ENCODE measurements at regions not wholly inside any gene's neighbourhood (a gene's known extent, or its start where the extent isn't known, plus 50 kb on each side); places are given as distances from the start of the nearest gene placed in this dataset.

DNA sequence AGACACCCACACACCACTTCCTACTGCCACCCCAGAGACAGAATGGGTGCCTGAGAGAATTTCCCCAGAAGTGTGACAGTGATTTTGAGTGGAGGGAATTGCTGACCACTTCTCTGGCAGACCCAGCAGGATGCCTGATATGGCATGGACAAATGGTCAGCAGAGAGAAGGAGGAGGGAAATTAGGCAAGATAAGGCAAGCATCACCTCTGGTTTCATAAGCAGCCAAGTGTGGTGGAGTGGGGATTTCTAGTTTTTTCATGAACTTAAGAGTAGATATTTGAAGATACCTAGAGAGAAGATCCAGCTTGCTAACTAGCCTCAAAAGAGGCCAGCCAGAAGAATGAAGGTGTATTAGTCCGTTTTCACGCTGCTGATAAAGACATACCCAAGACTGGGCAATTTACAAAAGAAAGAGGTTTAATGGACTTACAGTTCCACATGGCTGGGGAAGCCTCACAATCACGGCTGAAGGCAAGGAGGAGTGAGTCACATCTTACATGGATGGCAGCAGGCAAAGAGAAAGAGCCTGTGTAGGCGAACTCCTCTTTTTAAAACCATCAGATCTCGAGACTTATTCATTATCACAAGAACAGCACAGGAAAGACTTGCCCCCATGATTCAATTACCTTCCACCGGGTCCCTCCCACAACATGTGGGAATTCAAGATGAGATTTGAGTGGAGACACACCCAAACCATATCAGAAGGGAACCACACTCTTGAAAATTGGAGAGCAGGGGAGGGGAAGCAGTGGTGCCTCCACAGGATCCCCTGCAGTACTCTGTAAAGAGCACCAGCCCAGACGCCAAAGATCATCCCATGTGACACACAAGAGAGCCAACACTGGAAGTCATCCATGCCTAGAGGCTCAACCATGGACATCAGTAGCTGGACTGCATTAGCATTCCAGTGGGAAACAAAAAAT, 64.2 kb downstream of the RBM43 start:
- DNase-seq (ENCODE audit: low spot score), result no peak

DNA sequence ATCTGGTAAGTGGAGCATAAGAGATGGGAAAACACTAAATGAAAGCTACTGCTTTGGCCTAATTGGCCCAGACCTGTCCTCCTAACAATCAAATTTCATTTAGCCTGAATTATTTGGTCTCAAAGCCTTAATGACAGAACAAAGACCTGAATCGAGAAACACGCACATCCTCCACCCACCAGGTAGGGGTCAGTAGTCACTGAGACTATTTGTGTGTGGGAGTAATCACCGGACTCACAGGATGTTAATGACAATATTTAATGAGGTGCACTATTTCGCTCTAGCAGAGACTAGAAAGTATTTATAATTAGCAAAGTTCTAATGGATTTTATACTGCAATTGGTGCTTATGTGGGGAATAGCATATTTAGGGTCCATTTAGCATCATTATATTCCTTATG, 68.1 kb downstream of the RBM43 start:
- DNase-seq (ENCODE audit: low spot score), result no peak

DNA sequence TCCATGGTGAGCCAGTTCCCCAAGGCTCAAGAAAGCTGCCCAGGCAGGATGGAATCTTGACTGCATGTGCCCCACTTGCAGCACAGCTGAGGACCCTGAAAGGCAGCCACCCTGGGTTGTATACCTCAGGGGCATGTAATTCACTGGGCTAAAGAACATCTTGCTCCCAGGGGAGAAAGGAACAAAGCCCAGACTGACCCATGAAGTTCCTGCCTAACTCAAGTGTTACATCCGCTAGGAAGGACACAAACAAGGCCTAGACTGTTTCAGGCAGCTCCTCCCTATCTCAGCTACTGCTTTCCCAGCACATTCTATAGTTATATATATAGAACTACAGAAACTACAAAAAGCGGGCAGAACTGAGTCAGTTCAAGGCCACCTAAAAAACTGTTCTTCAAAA, 69.0 kb downstream of the RBM43 start:
- DNase-seq (ENCODE audit: low spot score), result no peak

DNA sequence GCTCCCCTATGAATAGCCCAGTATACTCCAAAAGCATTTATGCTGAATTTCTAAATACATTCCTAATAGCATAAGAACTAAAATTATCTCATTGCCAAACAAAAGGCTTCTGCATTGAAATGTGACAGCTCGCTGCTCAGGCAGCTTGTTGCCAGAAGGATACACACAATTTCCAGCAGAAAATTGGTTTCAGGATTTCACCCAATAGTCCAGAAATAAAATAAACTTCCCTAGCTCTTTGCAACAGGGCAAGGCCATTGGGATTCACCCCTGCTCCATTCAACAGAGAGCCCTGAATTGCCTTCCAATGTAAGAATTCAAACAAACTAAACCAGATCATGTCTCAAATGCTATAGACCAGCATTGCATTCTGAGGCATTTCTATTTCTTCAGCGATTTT, 70.7 kb downstream of the RBM43 start:
- no peak for DNase-seq (ENCODE audit: low spot score)

DNA sequence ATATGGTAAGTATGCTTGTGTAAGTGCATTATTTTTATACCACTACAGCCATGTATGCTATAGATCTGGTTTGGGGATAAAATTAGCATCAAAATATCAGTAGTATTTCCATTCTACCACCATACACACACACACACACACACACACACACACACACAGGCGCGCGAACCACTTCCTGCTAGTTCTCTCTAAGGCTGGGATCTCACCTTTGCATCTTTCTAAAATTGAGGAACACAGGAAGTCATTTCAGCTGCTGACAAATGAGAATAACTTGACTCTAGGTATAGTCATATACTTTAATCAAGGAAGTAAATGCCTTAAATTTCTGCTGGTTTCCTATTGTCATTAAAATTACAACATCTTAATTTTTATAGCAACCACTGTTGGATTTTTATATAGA, 72.5 kb downstream of the RBM43 start:
- DNase-seq (ENCODE audit: low spot score), result no peak

DNA sequence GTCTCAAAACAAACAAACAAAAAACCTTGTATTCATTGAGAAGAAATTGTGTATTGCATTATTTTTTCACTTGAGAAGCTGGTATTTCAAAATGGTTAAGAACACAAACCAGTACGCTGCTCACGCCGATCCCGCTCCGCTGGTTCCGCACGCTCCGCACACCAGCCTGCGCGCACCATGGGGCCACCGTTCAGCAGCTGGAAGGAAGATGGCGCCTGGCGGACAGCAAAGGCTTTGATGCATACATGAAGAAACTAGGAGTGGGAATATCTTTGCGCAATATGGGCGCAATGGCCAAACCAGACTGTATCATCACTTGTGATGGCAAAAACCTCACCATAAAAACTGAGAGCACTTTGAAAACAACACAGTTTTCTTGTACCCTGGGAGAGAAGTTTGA, 75.7 kb downstream of the RBM43 start:
- no peak for DNase-seq (ENCODE audit: low spot score)

DNA sequence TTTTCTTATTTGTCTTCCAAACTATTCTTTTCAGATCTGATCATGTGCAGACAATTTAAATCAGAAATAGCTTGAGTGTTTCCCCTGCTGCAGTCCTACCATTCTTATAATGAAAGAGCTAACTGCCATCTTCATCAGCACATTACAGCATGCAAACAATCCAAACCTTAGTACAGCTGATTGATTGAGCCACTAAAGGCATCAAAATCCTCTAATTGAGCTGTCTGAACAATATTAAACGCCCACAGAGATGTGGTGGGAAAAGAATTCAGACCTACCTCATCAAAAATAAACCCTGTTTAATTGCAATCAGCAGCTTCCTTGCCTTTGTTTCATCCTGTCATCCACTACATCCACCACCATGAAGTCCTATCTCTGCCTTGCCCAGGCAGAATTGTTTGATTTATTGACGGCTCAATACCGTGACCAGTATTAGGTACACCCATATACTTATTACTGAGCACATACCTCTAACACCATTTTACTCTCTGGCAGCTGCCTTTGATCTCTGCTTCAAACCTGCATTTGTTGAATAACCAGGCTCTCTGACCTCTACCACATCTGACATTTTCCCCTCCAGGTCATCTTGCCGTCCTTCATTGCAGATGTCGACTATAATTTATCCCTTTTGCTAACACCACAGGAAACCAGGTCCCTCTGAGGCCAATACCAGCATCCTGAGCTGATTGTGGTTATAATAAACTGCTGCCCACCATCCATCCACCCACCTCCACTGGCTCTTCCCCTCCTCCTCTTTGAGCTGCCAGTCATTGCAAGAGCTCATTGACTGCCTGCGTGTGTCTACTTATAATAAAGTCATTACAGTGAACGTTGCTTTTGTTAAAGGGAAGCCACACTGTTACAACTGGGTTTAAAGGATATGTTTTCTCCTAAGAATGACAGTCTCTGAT, 78.5 kb downstream of the RBM43 start:
- DNase-seq (ENCODE audit: low spot score), result no peak

DNA sequence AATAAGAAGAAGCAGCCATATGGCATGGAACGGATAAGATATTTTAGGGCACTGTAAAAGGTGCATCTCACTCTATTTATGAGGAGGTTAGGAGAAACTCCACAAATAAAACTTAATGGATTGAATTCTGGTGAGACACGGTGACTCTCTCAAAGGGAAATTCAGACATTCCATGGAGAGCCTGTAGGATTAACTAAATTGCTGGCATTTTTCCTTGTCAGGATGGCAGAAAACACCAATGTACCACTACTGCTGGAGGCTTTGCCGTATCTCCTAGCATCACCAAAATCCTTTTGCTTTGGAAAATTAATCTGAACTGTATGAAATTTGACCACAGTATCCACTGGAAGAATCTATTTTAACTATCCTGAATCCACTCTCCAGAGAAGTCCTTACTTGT, 79.3 kb downstream of the RBM43 start:
- no peak for DNase-seq (ENCODE audit: low spot score)

DNA sequence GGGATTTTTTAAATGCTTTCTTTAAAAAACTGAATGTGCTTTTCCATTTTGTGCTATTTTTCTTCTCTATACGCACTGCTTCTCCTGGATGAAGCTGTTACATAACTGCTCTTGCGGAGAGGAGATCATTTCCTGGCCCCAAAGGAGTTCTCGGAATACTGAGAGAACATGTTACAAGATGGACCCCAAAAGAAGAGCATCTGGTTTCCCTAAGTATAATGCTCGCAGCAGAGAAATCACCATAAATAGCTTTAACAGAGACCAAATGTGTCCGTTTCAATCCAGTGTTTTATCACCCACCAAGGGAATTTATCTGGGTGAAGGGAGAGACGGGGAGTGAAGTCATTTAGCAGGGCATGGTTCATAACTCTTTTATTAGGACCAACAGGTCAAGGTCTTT, 80.1 kb downstream of the RBM43 start:
- no peak for DNase-seq (ENCODE audit: low spot score)

DNA sequence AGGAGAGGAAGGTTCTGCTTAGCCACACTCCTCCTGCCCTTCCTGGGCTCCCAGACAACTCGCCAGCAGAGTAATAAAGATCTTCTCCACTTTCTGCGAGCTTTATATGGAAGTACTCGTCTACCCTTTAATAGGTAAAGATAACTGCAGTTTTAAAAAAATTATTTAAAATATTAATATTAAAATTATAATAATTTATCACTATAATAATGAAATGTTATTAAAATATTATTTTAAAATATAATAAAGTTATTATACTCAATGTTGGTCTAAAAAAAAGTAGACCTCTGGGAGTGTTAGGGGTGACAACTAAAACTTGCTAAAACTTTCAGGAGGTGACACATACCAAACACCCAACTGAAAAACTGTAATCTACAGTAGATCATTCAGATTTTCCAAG, 81.5 kb downstream of the RBM43 start:
- DNase-seq (ENCODE audit: low spot score), result no peak

DNA sequence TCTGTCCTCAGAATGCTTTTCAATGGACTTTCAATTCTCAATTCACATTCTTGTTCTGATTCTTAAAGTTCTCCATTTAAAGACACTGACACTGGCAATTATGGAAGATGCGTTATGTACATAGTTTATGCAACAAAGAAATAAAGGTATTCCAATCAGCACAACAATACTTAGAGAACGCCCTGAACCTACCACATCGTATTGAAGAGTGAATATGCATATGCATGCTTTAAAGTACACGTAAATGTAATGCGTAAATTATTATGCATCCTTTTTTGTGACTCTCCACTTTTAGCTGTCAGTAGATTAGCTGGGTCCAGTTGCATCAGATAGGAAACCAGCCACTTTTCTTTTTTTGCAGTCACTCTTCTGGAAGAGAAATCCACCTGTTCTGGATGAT, 83.5 kb downstream of the RBM43 start:
- no peak for DNase-seq (ENCODE audit: low spot score)

DNA sequence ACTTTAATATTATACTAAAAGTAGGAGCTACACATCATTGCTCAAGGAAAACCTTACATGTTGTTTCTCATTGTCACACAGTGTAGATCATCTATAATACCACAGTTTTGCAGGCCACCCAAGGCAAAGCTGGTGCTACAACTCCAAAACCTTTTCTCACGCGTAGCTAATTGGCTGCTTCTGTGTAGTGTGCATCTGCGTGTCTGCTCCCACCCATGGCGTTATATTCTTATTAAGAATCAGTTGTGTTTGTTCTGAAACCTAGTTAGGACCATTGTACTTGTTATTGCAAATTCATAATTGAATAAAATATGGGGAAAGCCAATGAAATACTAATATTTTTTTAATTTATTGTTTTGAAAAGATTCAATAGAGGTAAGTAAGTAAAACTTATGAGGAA, 83.9 kb downstream of the RBM43 start:
- DNase-seq (ENCODE audit: low spot score), result no peak

DNA sequence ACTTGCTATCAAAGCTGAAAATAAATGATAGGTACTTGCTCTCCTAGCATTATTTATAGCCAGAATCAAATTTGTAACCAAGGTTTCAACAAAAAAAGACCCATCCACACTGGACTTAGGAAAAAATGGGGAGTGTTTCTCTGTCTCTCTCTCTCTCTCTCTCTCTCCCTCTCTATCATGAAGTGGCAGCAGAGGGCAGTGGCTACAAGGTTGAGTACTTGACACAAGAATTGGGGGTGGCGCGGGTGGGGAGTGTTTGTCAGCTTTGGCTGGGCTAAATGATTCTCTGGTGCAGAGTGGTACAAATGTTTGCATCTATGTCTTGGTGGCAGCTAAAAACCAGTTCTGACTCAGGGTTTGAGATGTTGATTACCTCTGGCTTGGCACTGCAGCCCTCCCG, 85.0 kb downstream of the RBM43 start:
- DNase-seq (ENCODE audit: low spot score), result no peak

DNA sequence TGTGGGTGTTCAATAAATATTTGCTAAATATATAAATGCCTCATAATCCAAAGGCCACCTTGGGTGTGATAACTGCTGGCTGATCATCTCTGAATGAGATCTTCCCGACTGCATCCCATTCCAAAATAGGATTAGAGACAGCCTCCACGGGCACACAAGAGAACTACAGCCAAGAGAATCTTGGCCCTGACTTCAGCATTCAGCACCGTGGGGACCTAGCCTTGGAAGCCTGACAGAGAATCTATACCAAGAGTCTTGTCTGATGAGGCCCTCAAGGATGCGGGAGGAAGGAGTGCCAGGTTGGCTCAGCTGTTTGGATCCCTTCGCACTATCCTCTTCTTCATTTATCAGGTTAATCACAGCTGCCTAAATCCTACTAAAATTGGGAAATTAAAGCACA, 85.8 kb downstream of the RBM43 start:
- DNase-seq (ENCODE audit: low spot score), result no peak

DNA sequence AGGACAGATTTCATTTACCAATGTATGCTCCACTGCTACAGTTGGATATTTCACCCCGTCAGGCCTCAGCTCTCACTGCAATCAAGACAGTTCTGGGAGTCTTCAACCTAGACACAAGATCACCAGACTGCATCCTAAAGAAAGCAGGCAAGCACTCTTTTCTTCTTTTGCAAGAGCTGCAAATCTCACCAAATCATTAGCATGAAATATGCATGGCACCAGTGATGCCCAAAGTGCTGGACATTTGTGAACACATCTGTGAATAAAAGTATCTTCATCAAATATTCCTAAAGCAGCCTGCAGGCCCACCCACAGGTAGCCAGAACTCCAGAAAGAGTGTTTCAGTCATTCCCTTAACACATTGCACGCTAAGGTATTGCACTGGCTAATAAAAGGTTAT, 87.5 kb downstream of the RBM43 start:
- DNase-seq (ENCODE audit: low spot score), result no peak

DNA sequence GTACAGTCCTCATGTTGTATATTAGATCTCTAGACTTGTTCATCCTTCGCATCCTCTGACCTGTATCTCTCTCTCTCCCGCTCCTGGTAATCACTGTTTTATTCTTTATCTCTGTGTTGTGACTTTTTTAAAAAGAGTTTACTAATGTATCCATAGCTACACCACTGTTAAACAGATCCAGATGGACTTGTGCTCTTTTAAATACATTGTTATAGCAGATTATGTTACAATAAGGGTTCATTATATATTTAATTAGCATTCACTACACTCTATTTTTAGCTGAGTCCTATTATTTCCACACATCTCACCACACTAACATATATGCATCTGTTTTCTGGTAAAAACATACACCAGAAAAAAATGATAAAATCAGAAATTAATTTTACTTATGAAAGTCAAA, 90.5 kb downstream of the RBM43 start:
- no peak for DNase-seq (ENCODE audit: low spot score)

DNA sequence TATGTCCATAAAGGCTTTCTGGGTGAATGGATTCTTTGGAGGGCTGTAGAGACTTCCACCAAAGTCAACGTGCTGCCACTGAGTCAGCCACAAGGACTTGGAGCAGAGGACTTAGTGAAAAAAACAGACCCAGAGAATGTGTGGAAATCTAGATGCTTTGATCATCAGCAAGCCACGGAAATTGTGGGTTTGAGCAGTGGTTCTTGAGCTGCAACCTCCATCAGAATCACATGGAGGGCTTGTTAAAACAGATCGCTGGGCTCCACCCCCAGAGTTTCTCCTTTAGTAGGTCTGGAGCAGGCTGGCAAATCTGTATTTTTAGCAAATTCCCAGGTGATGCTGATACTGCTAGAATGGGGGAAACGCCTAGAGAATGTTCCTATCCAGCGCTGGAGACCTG, 95.3 kb downstream of the RBM43 start:
- DNase-seq (ENCODE audit: low spot score), result no peak

DNA sequence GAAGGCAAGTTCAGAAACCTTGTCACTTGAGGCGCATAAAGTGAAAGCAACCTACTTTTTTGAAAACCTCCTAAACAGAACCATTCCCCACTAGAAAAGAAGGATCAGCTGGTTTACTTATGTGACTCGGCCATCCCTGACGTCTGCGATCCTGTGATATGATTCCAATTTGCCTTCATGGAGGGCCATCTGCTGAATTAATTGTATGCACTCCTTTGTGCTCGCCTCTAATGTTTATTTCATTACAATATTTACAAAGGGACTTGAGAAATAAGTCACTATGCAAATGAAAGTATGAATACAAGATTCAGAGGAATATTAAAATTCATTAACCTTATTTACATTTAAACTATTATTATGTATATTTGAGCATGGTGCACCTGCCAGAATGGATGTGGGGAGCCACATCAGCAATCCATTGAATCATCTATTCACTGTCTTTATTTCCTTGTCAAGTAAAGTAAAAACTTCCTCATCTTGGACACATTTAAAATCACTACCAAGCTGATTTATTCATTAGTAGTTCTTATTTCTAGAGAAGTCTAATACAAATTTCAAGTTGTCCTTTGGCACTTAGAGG, 96.5 kb downstream of the RBM43 start:
- DNase-seq (ENCODE audit: low spot score), result no peak

DNA sequence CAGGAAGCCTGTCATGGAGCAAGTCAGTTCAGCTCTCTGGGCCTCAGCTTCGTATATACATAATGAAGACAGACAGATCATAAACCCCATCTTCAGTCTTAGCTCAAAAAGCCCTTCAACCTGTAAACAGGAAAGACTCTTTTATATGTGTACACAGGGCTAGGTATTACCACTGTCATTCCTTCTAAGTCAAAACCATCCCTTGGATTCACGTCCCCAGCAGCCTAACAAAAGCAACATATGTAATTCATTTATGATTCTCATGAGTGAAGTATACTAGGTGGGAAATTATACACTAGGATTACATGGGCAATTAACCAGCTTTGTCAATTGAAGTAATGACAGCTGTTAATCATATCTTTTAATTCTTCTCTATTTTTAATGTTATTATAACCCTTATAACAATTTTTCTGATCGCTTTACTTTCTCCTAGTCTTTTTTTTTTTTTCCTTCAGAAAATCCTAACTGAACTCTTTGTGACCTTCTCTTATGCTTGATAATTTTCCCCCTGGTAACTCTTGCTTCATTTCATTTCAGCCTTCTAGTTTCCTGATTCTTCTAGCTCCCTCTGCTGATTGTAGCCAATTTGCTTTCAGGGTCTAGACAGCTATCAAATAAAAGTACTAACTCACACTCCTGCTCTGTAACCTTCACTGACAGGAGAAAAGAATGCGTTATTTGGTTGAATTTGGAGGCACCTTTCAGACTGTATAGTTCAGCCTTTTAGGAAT, 99.7 kb downstream of the RBM43 start:
- DNase-seq (ENCODE audit: low spot score), result no peak

DNA sequence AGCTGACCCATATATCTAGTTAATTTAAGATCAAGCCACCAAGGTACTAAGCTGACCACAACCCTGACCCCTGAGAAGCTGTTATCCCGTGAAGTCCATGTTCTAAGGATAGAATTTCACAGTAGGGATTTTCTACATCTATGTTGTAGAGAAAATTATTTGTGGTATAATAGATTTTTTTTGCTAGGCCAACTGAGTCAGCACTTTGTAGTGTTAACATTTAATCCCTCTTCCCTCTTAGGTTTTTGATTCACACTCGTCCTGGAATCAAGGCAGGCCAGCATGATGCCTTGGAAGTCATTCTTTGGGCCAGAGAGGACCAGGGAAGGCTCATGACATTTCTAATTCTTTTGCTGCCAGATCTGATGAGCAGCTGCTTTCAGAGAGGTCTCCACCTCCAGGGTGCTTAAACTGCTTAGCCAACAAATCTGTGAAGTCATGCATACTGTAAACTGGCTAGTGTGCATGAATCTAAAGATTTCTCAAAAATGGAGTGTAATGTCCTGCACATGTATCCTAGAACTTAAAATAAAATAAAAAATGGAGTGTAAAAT, 102.5 kb downstream of the RBM43 start:
- no peak for DNase-seq (ENCODE audit: low spot score)

DNA sequence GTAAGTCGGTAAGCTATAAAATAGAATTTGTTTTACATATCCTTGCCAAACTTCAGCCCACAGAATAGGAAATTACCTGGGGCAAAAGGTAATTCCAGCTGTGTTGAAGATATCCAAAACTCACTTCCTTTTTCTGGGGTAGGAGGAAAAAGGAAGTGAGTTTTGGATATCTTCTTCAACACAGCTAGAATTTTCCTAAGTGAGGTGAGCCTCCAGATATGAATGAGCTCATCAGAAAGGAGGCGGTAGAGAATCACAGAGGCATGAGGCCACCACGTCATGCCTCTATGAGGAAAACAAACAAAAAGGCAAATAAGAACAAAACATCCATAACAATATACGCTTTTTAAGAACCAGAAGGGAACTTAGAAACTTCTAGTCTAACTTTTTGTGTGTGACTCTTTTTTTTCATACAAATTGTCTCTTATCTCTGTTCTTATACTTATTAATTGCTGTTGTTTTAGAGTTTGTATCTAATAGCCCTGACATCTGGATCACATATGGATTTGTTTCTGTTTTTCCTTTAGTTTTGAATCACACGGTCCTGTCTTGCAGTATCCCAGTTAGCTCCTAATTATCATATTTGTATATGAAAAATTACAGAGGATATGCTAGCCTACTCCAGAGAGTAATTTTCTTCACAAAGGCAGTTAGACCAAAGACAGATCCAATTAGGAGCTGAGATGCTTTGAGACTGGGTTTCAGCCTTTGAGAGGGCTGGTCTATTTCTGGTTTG, 104.5 kb downstream of the RBM43 start:
- no peak for DNase-seq (ENCODE audit: low spot score)
